Dedifferentiated amniotic fluid mesenchymal stem cell (primary cell): ENCODE measurements at regions not wholly inside any gene's neighbourhood (a gene's known extent, or its start where the extent isn't known, plus 50 kb on each side); places are given as distances from the start of the nearest gene placed in this dataset.
A peak's percentile ranks its signal among the peaks of the same experiment; 100 is the strongest.
"Not testable (repeated sequence)": the region's sequence is repeated elsewhere in the genome, so short reads cannot be mapped to it uniquely, and the experiment has no call there.

Experiments
- DNase-seq: peaks from one replicate; pipeline ENCODE4 v3.0.0-alpha.2; 2016; ENCODE audit errors: extremely low spot score

- no peak for DNase-seq
Observed at GRCh38 chrX:115357326-115358120, 68.0 kb downstream of the LUZP4 start.

GRCh38 chrX:115359508-115359907, 70.0 kb downstream of the LUZP4 start:
- DNase-seq, result not testable (repeated sequence)

- DNase-seq, result no peak
Observed at GRCh38 chrX:115360220-115360781, 70.8 kb downstream of the LUZP4 start.

GRCh38 chrX:115362334-115363095, 73.0 kb downstream of the LUZP4 start:
- no peak for DNase-seq

- DNase-seq, result no peak
Observed at GRCh38 chrX:115363372-115363771, 73.9 kb downstream of the LUZP4 start.

GRCh38 chrX:115363897-115364296, 74.4 kb downstream of the LUZP4 start:
- no peak for DNase-seq

GRCh38 chrX:115364670-115365069, 75.2 kb downstream of the LUZP4 start:
- no peak for DNase-seq

GRCh38 chrX:115366535-115366934, 77.0 kb downstream of the LUZP4 start:
- no peak for DNase-seq

- DNase-seq, result peak; percentile 40
Observed at GRCh38 chrX:115367455-115367854, 77.9 kb downstream of the LUZP4 start.

GRCh38 chrX:115367951-115368350, 78.4 kb downstream of the LUZP4 start:
- DNase-seq, result no peak

GRCh38 chrX:115368876-115369275, 79.4 kb downstream of the LUZP4 start:
- DNase-seq, result no peak

GRCh38 chrX:115372152-115372551, 82.6 kb downstream of the LUZP4 start:
- peak; percentile 27 for DNase-seq

GRCh38 chrX:115373308-115373707, 83.8 kb downstream of the LUZP4 start:
- no peak for DNase-seq

- no peak for DNase-seq
Observed at GRCh38 chrX:115378471-115378870, 89.0 kb downstream of the LUZP4 start.

GRCh38 chrX:115387327-115387726, 97.8 kb downstream of the LUZP4 start:
- no peak for DNase-seq

GRCh38 chrX:115388879-115389278, 99.4 kb downstream of the LUZP4 start:
- no peak for DNase-seq

- DNase-seq, result no peak
Observed at GRCh38 chrX:115390078-115390477, 100.6 kb downstream of the LUZP4 start.

- DNase-seq, result no peak
Observed at GRCh38 chrX:115392031-115392430, 102.5 kb downstream of the LUZP4 start.

- DNase-seq, result no peak
Observed at GRCh38 chrX:115392871-115393270, 103.4 kb downstream of the LUZP4 start.

GRCh38 chrX:115393271-115393670, 103.8 kb downstream of the LUZP4 start:
- DNase-seq, result no peak

- not testable (repeated sequence) for DNase-seq
Observed at GRCh38 chrX:115394806-115395205, 105.3 kb downstream of the LUZP4 start.

GRCh38 chrX:115399306-115399705, 109.8 kb downstream of the LUZP4 start:
- DNase-seq, result no peak

GRCh38 chrX:115400960-115401359, 111.4 kb downstream of the LUZP4 start:
- no peak for DNase-seq
